ENCODE measurements at regions not wholly inside any gene's neighbourhood (a gene's known extent, or its start where the extent isn't known, plus 50 kb on each side); places are given as distances from the start of the nearest gene placed in this dataset.

- WGBS (ENCODE audit: extremely low coverage, insufficient coverage, insufficient read length) = no CpG with 5 or more reads among the region's 1 CpG
- H2BK120ac ChIP-seq (ENCODE audit: insufficient read depth, low read length, poor library complexity) = no peak overlapping the region
- no peak overlapping the region for H3K27ac ChIP-seq (ENCODE audit: low read depth, low read length)
- H3K4me2 ChIP-seq (ENCODE audit: low read length) = no peak overlapping the region
- no peak overlapping the region for H4K8ac ChIP-seq (ENCODE audit: low read depth, low read length)
- no peak overlapping the region for H2BK5ac ChIP-seq (ENCODE audit: low read depth, low read length, poor library complexity)
- no peak overlapping the region for H3K4ac ChIP-seq (ENCODE audit: low read depth, low read length)
- no peak overlapping the region for H4K12ac ChIP-seq (ENCODE audit: low read depth, low read length)
- H2AK5ac ChIP-seq (ENCODE audit: low read length) = no peak overlapping the region
- no peaks in the 10 kb centered on the region for H3K79me2 ChIP-seq (ENCODE audit: control insufficient read depth, insufficient read depth, low read length, poor library complexity)
- no peak overlapping the region for H3K9ac ChIP-seq (ENCODE audit: low read length)
- no peak overlapping the region for H3K14ac ChIP-seq (ENCODE audit: low read length)
- H3K79me1 ChIP-seq (ENCODE audit: low read length) = no peaks in the 10 kb centered on the region
- no peak for DNase-seq
- no peaks in the 10 kb centered on the region for H3K9me3 ChIP-seq (ENCODE audit: insufficient read depth, low read depth, low read length)
- no peak overlapping the region for H3K18ac ChIP-seq (ENCODE audit: low read length)
- no peaks in the 10 kb centered on the region for H3K4me1 ChIP-seq (ENCODE audit: control insufficient read depth in 1 of 2, insufficient read depth in 2 of 2, low read length in 2 of 2)
- H3K4me3 ChIP-seq (ENCODE audit: low read depth, low read length) = no peak overlapping the region
- no peak overlapping the region for H2AFZ ChIP-seq (ENCODE audit: insufficient read depth, low read length, poor library complexity)
- no peak overlapping the region for H2BK12ac ChIP-seq (ENCODE audit: low read length)
- H3K36me3 ChIP-seq (ENCODE audit: control insufficient read depth in 1 of 2, insufficient read depth in 2 of 2, low read length in 2 of 2) = no peaks in the 10 kb centered on the region
- no peaks in the 10 kb centered on the region for H3K27me3 ChIP-seq (ENCODE audit: insufficient read depth, low read length)
- H3K23ac ChIP-seq (ENCODE audit: low read length) = no peak overlapping the region
- H4K91ac ChIP-seq (ENCODE audit: low read depth, low read length) = no peak overlapping the region
These were observed 141.2 kb upstream of the TWIST2 start for GRCh38 chr2:238706673-238707072.

GRCh38 chr2:238709325-238710025 is 138.4 kb upstream of the TWIST2 start:
- Histone ChIP-seq H2AK5ac (ENCODE audit: low read length) (no peak overlapping the region), H2BK5ac (ENCODE audit: low read depth, low read length, poor library complexity) (no peak overlapping the region), H3K27ac (ENCODE audit: low read depth, low read length) (no peak overlapping the region), H4K8ac (ENCODE audit: low read depth, low read length) (no peak overlapping the region), H3K23ac (ENCODE audit: low read length) (no peak overlapping the region), H3K9me3 (ENCODE audit: insufficient read depth, low read depth, low read length) (peaks cover 3% of the 10 kb centered on the region), H3K4me3 (ENCODE audit: low read depth, low read length) (no peak overlapping the region), H3K79me2 (ENCODE audit: control insufficient read depth, insufficient read depth, low read length, poor library complexity) (no peaks in the 10 kb centered on the region), H3K4me2 (ENCODE audit: low read length) (no peak overlapping the region), H3K36me3 (ENCODE audit: control insufficient read depth in 1 of 2, insufficient read depth in 2 of 2, low read length in 2 of 2) (no peaks in the 10 kb centered on the region), H3K18ac (ENCODE audit: low read length) (no peak overlapping the region), H3K4ac (ENCODE audit: low read depth, low read length) (no peak overlapping the region), H2BK12ac (ENCODE audit: low read length) (no peak overlapping the region), H3K27me3 (ENCODE audit: insufficient read depth, low read length) (no peaks in the 10 kb centered on the region), H4K91ac (ENCODE audit: low read depth, low read length) (no peak overlapping the region), H3K79me1 (ENCODE audit: low read length) (no peaks in the 10 kb centered on the region), H3K9ac (ENCODE audit: low read length) (no peak overlapping the region), H3K4me1 (ENCODE audit: control insufficient read depth in 1 of 2, insufficient read depth in 2 of 2, low read length in 2 of 2) (no peaks in the 10 kb centered on the region), H2AFZ (ENCODE audit: insufficient read depth, low read length, poor library complexity) (no peak overlapping the region), H4K12ac (ENCODE audit: low read depth, low read length) (no peak overlapping the region), H3K14ac (ENCODE audit: low read length) (no peak overlapping the region), H2BK120ac (ENCODE audit: insufficient read depth, low read length, poor library complexity) (no peak overlapping the region)
- no peak for DNase-seq
- WGBS (ENCODE audit: extremely low coverage, insufficient coverage, insufficient read length) = no CpG with 5 or more reads among the region's 6 CpGs

GRCh38 chr2:238710032-238710735 is 137.7 kb upstream of the TWIST2 start:
- H3K79me1 ChIP-seq (ENCODE audit: low read length) = no peaks in the 10 kb centered on the region
- H4K91ac ChIP-seq (ENCODE audit: low read depth, low read length) = no peak overlapping the region
- peaks cover 3% of the 10 kb centered on the region for H3K9me3 ChIP-seq (ENCODE audit: insufficient read depth, low read depth, low read length)
- no peak overlapping the region for H2BK120ac ChIP-seq (ENCODE audit: insufficient read depth, low read length, poor library complexity)
- H4K12ac ChIP-seq (ENCODE audit: low read depth, low read length) = no peak overlapping the region
- H4K8ac ChIP-seq (ENCODE audit: low read depth, low read length) = no peak overlapping the region
- no peaks in the 10 kb centered on the region for H3K36me3 ChIP-seq (ENCODE audit: control insufficient read depth in 1 of 2, insufficient read depth in 2 of 2, low read length in 2 of 2)
- no peak overlapping the region for H2BK5ac ChIP-seq (ENCODE audit: low read depth, low read length, poor library complexity)
- WGBS (ENCODE audit: extremely low coverage, insufficient coverage, insufficient read length) = no CpG with 5 or more reads among the region's 1 CpG
- no peak overlapping the region for H2AK5ac ChIP-seq (ENCODE audit: low read length)
- H3K14ac ChIP-seq (ENCODE audit: low read length) = no peak overlapping the region
- no peak overlapping the region for H3K27ac ChIP-seq (ENCODE audit: low read depth, low read length)
- H3K79me2 ChIP-seq (ENCODE audit: control insufficient read depth, insufficient read depth, low read length, poor library complexity) = no peaks in the 10 kb centered on the region
- H3K9ac ChIP-seq (ENCODE audit: low read length) = no peak overlapping the region
- no peak overlapping the region for H3K18ac ChIP-seq (ENCODE audit: low read length)
- H3K4ac ChIP-seq (ENCODE audit: low read depth, low read length) = no peak overlapping the region
- H2AFZ ChIP-seq (ENCODE audit: insufficient read depth, low read length, poor library complexity) = no peak overlapping the region
- no peak overlapping the region for H3K4me2 ChIP-seq (ENCODE audit: low read length)
- H3K27me3 ChIP-seq (ENCODE audit: insufficient read depth, low read length) = no peaks in the 10 kb centered on the region
- no peak for DNase-seq
- no peak overlapping the region for H3K4me3 ChIP-seq (ENCODE audit: low read depth, low read length)
- no peak overlapping the region for H2BK12ac ChIP-seq (ENCODE audit: low read length)
- H3K4me1 ChIP-seq (ENCODE audit: control insufficient read depth in 1 of 2, insufficient read depth in 2 of 2, low read length in 2 of 2) = no peaks in the 10 kb centered on the region
- H3K23ac ChIP-seq (ENCODE audit: low read length) = no peak overlapping the region

- H3K4ac ChIP-seq (ENCODE audit: low read depth, low read length) = no peak overlapping the region
- H3K27me3 ChIP-seq (ENCODE audit: insufficient read depth, low read length) = no peaks in the 10 kb centered on the region
- WGBS (ENCODE audit: extremely low coverage, insufficient coverage, insufficient read length) = no CpG with 5 or more reads among the region's 4 CpGs
- no peaks in the 10 kb centered on the region for H3K79me1 ChIP-seq (ENCODE audit: low read length)
- H3K9ac ChIP-seq (ENCODE audit: low read length) = no peak overlapping the region
- H4K91ac ChIP-seq (ENCODE audit: low read depth, low read length) = no peak overlapping the region
- no peaks in the 10 kb centered on the region for H3K79me2 ChIP-seq (ENCODE audit: control insufficient read depth, insufficient read depth, low read length, poor library complexity)
- no peak overlapping the region for H2AFZ ChIP-seq (ENCODE audit: insufficient read depth, low read length, poor library complexity)
- H3K23ac ChIP-seq (ENCODE audit: low read length) = no peak overlapping the region
- H2AK5ac ChIP-seq (ENCODE audit: low read length) = no peak overlapping the region
- H3K4me3 ChIP-seq (ENCODE audit: low read depth, low read length) = no peak overlapping the region
- H3K4me2 ChIP-seq (ENCODE audit: low read length) = no peak overlapping the region
- no peaks in the 10 kb centered on the region for H3K4me1 ChIP-seq (ENCODE audit: control insufficient read depth in 1 of 2, insufficient read depth in 2 of 2, low read length in 2 of 2)
- H3K27ac ChIP-seq (ENCODE audit: low read depth, low read length) = no peak overlapping the region
- no peak overlapping the region for H2BK5ac ChIP-seq (ENCODE audit: low read depth, low read length, poor library complexity)
- no peak overlapping the region for H3K14ac ChIP-seq (ENCODE audit: low read length)
- H2BK12ac ChIP-seq (ENCODE audit: low read length) = no peak overlapping the region
- no peak overlapping the region for H4K12ac ChIP-seq (ENCODE audit: low read depth, low read length)
- H3K18ac ChIP-seq (ENCODE audit: low read length) = no peak overlapping the region
- no peak overlapping the region for H4K8ac ChIP-seq (ENCODE audit: low read depth, low read length)
- no peaks in the 10 kb centered on the region for H3K36me3 ChIP-seq (ENCODE audit: control insufficient read depth in 1 of 2, insufficient read depth in 2 of 2, low read length in 2 of 2)
- H3K9me3 ChIP-seq (ENCODE audit: insufficient read depth, low read depth, low read length) = peaks cover 3% of the 10 kb centered on the region
- DNase-seq = no peak
- H2BK120ac ChIP-seq (ENCODE audit: insufficient read depth, low read length, poor library complexity) = no peak overlapping the region
These were observed 137.1 kb upstream of the TWIST2 start for GRCh38 chr2:238710787-238711186.

Data from trophoblast cell (in vitro differentiated cells and primary cell).